CD4-positive, alpha-beta T cell treated with Interleukin-1 beta for 1 hour (primary cell): ENCODE measurements at regions not wholly inside any gene's neighbourhood (a gene's known extent, or its start where the extent isn't known, plus 50 kb on each side); places are given as distances from the start of the nearest gene placed in this dataset.

Experiments used
- DNase-seq, 2 donors: peaks; one replicate each; pipeline ENCODE4 v3.0.0-alpha.2; 2020 to 2022

DNA sequence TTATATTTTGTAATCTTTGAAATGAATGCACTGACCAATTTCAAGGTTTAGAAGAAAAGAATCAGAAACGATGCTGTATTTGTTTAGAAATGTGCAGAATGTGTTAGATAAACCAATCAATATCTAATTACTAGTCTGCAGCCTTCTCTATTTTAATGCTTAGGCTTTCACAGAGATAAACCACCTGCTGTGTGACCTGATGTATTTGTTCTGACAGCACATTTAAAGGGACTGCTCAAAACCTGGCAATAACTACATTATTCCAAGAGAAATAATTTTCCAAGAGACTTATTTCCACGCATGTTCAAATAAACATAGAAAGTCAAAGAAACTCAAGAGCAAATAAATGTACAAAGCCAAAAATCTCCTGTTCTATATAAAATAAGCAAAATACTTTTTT is 641.6 kb upstream of the PCDH20 start:
- DNase-seq: no peak

DNA sequence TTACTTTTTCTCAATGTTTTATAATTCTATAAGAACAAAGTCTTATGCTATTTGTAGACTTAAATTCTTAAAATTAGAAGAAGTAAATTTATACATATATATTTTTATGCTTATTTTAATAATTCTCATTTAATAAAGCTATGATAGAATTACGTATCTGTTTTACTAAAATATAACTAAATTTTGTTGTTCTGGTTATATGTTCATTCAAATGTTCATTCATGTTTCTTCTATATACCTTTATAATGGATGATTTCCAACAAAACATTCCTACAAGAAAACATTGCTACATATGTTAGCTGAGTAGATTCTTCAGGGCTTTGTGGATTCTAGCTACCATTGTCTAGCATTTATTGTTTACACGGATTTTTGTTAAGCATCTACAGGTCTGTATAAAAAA is 634.3 kb upstream of the PCDH20 start:
- no peak for DNase-seq

DNA sequence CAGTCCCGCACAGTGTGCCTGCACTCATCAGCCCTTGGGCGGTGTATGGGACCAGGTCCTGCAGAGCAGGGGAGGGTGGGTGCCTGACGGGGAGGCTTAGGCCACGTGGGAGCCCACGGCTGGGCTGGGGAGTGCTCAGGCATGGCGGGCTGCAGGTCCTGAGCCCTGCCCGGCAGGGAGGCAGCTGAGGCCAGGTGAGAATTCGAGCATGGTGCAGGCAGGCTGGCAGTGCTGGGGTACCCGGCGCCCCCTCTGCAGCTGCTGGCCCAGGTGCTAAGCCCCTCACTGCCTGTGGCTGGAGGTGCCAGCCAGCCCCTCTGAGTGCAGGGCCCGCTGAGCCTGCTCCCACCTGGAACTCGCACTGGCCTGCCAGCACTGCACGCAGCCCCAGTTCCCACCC is 630.9 kb upstream of the PCDH20 start:
- no peak for DNase-seq

DNA sequence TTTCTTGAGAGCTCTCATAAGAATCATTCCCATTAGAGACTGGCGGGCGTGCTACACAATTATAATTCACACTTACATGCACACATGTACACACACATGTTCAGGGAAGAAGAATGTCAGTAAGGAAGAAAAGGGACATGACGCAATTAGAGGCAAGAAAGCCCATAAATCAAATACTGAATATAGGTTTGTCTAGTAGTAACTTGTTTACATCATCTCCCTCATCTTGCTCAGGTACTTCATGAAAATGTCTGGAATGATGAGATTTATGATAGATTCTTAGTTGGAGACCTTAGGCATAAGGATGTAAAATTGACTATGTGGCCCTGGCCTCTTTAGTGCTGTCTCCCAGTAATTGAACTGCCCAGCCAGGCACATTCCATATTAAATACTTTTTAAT is 628.0 kb upstream of the PCDH20 start:
- no peak for DNase-seq

DNA sequence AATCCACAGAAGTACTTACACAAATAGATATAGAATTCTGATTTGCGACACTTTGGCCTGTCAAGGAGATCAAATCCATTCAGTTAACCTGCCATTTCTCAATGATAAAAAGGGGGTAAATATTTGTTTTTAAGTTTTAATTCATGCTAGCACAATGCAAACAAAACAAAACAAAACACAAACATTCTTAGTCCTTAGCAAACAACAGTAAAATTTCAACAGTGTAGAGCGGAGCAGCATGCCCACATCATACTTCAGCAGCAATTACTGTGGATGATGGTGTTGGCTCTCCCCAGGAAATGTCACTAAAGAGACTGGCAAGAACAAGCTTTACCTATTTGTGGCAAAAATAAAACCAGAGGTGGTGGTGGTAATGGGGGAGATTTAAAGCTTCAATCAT is 625.2 kb upstream of the PCDH20 start:
- no peak for DNase-seq

DNA sequence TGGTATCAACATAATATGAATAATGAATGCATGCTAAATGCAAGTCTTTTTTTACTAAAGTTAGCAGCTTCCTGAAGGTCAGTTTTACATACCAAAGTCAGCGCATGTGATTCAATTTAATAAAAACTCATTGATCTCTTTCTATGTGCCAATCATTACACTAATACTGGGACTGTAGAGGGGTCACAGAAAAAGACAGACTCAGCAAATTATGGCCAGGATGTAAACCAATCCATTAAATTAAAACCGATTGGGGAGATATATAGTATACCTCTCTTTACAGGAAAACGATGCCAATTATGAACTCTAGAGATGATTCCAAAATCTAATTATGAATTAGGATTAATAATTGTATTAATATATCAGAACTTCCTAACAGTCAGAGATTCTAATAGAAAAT is 624.4 kb upstream of the PCDH20 start:
- DNase-seq: no peak

DNA sequence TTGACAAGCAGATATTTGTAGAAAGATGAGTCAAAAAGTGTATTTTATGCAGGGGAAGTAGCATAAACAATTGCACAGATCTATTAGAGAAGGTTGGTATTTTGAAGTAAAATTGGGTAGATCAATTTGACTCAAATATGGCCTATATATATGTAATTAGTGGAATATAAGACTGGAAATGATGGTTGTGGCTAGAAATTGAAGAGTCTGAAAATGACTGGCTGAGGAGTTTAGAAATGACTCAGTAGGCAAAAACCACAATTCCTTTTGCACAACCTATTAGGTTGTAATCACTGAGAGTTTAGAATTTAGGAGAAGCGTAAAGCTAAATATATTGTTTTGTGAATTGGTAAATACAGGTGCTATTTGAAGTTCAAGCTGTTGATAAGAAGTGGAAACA is 622.6 kb upstream of the PCDH20 start:
- no peak for DNase-seq

DNA sequence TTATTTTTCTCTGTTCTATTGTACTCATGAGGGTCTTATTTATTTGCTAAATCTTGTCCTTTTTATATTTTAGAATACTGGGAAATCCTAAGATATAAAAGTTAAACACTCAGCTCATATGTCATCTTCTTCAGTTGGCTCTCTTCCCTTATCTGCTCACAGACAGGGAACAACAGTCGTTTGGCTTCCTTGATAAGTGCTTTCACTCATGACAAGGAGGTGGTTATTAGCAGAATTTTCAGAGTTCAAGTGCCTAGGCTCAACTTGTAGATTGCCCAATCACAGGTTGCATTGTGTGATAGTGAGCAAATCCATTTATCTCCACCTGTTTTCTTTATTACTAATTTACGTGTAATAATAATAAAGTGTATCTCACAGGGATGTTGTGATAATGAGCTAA is 620.3 kb upstream of the PCDH20 start:
- DNase-seq: no peak

DNA sequence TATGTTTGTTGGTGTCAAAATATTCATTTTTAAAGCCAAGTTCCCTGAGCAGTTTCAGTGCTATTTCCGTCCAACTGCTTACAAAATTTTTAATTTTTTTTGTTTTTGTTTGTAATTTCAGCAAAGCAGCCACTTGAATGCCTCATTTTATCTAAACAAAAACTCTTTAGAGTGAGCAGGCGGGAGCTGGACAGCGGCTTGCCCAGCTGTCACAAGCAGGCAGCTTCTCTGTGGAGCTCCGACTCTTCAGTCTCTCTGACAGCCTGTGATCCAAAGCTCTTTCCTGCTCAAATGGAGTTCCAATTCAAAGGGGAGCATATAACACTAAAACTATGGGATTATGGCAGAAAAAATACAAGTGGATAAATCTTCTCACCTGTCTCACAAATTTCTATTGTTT is 618.3 kb upstream of the PCDH20 start:
- DNase-seq: no peak

DNA sequence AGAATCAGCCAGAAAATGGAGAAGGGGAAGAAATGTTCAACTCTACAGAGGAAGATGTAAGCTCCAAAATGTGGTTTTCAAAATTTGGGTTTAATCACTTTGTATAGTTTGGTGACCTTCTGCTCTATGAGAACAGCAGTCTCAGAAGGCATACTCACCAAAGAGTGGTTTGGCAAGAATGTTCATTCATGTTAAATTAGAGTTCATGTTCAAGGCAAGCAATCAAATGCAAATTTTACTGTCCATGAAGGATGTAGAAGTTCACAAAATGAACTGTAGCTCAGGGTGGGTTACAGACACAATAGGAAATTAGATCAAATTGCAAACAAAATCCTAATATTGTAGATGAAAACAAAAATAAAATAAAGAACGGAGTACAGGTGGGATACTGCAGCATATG is 606.7 kb upstream of the PCDH20 start:
- no peak for DNase-seq

DNA sequence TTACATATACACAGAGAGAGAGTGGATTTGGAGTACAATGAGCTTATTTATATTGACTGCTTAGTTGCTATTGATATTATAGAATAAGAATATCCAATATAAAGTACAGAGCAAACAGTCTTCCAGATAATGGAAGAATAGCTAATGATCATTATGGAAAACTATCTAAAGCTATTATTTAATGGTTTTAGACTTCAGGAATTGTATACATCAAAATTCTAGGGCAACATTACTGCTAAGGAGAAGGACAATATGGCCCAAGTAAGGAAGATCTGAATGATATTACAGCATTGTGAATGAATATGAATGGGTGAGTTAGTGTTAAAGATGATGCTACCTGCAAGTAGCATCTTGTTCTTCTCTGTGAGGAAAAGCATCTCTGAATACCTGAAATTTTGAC is 604.2 kb upstream of the PCDH20 start:
- no peak for DNase-seq

DNA sequence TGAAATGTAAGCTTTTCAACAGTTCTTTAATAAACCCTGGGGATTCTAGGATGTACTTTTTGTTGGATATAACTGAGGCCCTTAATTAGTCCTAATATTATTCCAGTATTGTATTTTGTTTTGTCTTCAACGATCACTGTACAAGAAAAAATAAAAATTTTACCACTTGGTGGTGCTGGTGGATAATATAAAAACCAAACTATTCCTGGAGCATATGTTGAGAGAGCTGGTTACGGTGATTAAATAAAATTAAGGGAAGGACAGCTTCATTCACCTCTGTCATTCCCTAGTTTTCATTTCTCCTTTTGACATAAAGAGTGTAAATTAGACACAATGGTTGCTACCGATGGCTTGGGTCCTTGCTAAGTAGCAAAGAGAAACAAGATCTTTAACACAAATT is 598.6 kb upstream of the PCDH20 start:
- DNase-seq: no peak

DNA sequence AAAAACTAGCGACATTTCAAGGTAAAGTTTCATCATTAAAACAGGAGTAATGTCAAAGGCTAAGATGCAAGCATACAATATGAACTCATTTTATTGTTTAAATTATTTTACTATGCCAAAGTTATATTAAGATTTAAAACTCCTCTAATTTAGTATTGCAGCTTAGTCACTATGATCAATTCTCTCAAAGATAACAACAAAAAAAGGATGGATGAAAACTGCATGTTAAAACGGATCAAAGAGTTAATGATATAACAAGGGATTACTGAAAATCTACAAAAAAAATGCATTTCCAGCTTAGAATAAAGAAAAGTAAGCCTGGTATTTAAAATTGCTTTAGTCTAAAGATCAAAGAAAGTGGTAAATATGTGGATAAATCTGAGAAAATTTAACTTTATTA is 587.8 kb upstream of the PCDH20 start:
- no peak for DNase-seq

DNA sequence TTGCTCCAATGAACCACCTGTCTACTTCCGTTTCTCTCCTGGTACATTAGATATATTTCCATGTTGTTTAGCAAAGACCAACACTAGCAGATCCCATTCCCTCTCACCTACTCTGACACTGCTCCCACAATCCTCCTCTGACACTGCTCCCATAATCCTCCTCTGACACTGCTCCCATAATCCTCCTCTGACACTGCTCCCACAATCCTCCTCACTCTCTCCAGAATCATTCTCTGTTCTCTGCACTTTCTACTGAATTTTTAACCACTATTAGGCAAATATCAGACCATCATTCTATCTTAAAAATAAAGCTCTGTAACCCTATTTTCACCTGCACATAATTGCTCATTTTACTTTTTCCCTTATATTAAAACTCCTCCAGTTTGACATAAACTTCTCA is 578.5 kb upstream of the PCDH20 start:
- DNase-seq: no peak

DNA sequence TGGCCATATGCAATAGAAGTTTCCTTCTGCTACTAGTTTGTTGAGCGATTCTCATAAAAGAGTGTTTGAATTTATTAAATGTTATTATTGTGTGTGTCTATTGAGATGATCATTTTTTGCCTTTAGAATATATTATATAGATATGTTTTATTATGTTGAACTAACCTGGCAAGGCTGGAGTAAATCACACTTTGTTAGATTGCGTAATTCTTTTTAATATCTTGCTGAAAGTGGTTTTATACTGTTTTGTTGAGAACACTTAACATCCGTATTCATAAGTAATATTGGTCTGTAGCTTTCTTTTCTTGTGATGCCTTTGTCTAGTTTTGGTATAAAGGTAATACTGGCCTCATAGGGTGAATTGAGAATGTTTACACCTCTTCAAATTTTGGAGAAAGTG is 574.3 kb upstream of the PCDH20 start:
- no peak for DNase-seq

DNA sequence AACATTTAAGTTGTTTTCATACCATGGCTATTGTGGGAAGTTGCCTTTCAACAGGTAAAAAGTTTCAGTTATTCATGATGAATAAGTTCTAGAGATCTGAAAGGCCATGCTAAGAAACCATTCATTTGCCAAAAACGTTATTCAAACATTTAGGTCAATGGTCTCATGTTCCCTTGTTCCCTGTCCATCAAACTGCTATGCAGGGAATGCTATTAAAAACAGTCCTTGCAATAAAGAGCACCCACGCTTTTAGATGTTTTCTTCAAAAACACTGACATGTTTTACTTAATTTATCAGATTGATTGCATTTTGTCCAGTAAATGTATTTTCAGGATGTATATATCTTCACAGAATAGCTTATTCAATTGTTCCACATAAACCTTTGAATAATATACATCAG is 573.2 kb upstream of the PCDH20 start:
- DNase-seq: no peak

DNA sequence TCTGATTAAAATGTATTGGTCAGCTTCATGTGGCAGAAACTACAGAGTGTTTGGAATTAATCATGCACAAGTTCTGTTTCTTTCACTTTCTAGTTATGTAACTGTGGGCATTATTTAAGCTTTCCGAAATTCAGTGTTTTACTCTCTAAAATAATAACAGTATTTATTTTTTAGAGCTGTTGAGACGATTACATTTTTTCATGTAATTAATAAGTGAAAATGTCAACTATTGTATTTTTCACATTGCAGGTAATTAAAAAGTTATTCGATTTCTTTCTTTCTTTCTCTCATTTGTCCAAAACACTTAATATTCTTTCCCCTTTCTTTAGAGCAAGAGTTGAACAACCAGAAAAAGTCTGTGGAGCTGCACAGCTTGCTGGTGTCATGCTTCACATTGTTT is 559.4 kb upstream of the PCDH20 start:
- no peak for DNase-seq

DNA sequence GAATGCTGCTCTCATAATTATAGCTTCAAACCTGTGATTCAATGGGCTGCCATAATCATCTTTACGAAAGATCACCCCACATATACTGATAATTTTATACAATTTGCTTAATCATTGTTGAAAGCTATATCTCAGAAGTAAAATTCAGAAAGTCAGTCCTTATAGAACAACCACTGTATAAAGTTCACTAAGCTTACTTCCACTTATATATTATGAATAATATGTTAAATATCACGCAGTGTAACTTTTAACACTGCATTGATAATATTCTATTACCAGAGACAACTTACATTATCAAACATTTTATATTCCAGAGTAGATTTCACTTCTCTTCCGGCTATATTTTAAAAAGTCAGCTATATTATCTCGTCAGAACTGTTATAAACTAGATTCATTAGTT is 550.1 kb upstream of the PCDH20 start:
- DNase-seq: no peak

DNA sequence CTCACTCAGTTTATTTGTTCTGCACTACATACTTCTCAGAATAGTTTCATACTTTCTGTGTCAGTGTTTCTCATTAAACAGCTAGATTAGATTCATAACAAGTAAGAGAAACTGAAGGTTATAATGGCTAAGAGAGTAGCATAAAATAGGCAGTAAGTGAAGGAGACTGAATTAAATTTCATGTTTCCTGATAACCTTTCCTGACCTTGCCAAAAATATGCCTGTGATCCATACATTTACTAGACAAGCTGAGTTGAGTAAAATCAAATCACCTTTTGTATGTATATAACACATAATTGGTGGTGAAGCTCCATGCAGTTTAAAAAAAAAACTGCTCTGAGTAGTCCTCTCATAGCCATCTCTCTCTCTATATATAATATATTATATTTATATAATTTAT is 545.3 kb upstream of the PCDH20 start:
- no peak for DNase-seq

DNA sequence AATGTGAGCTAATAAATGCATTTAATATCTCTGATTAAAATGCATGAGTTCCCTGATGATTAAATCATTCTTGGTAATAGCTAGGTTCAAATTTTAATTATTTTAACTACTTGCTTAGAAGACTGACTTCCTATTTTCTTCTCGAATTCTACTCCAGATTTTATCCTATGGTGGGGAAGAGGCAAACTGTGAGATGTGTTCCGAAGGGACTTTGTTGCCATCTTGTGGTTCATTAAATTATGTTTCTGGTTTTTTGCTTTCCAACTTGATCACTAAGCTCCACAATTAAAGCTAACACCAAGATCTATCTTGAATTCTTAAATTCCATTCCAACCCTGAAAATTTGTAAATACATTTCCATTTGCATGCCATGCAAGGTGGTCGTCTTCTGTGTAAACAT is 538.4 kb upstream of the PCDH20 start:
- no peak for DNase-seq

DNA sequence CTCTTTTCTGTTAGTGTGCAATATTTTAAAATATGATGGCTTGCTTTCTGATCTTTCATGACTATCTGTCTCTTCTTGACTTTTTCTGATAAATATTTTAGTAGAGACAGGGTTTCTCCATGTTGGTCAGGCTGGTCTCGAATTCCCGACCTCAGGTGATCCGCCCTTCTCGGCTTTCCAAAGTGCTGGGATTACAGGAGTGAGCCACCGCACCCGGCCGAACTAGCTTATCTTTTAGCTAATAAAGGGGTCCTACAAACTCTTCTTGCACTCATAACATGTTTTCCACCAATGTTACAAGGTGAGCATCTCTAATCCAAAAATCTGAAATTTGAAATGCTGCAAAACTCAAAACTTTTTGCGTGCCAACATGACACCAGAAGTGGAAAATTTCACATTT is 535.2 kb upstream of the PCDH20 start:
- no peak for DNase-seq

DNA sequence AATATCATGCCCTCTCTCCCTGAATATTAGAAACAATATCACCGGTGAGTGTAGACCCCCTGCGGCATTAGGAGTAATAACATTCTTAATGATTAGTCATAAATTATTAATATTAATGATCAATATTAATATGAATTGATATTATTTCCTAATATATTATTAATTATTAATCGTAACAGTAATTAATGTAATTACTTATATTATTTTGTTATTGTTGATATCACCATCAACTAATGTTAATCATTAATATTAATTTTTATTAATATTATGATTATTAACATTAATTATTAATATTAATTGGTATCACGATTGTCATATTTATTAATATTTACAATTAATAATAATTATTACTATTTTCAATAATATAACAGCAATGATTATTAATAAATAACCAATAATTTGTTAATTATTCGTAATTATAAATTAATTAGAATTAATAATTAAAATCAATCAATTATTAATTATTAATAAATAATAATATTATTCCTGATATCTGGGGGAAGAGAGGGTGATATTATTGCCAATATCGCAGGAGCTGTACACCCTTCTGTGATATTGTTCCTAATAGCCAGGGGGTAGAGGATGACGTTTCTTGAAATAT is 528.8 kb upstream of the PCDH20 start:
- no peak for DNase-seq

DNA sequence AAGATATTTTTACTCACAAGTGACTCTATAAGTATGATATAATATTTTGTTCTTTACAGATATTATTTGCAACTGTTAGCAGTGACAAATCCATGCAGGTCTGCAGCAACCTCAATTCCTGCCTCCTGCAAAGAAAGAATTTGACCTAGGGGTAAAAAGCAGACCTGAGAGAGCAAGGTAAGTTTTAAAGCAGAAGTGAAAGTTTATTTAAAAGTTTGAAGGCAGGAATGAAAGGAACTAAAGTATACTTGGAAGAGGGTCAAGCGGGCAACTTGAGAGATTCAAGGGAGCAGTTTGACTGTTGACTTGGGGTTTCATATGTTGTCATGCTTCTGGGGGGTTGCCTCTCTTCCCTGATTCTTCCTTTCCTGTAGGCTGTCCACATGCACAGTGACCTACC is 520.1 kb upstream of the PCDH20 start:
- no peak for DNase-seq

DNA sequence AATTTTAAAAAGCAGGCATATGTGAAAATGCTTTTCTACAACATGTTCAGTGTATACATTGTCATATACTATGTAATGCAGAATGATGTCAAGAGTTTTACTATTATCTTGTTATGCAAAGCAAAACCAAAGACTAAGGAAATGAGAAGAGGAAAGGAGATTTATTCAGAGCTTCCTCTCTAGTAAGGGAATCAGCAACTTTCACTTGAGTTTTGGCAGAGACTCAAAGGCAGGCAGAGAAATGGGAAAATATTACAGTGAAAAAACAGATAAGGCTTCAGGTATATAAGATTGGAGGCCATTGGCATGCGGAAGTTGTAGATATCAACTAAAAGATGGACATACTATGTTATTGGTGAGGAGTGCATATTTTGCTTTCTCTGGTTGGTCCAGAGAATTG is 512.0 kb upstream of the PCDH20 start:
- no peak for DNase-seq

DNA sequence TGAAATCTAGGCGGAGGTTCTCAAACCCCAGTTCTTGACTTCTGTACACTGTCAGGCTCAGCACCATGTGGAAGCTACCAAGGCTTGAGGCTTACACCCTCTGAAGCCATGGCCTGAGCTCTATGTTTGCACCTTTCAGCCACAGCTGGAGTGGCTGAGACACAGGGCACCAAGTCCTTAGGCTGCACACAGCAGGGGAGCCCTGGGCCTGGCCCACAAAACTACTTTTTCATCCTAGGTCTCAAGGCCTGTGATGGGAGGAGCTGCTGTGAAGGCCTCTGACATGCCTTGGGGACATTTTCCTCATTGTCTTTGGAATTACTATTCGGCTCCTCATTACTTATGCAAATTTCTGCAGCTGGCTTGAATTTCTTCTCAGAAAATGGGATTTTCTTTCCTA is 503.2 kb upstream of the PCDH20 start:
- no peak for DNase-seq

DNA sequence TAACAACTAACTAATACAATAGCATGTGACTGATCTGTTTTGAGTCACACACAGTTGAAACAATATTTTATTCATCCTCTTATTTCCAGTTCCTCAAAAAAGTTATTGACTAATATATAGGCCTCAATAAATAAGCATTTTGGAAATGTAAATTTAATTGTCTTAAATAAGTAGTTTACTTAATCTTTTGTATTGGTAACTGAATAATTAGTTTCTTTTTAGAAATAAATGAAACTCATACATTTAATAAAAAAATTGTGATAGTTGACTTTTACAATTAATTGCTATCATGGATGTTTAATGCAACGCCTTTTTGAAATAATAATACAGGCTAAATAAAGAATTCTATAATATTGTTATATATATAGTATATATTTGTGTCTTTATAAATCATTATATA is 500.8 kb upstream of the PCDH20 start:
- no peak for DNase-seq
